ENCODE measurements at regions not wholly inside any gene's neighbourhood (a gene's known extent, or its start where the extent isn't known, plus 50 kb on each side); places are given as distances from the start of the nearest gene placed in this dataset.
A peak's percentile ranks its signal among the peaks of the same experiment; 100 is the strongest.

GRCh38 chr9:108207561-108208165 lies 648.1 kb downstream of the ACTL7B start:
- 84 to 87% methylated on average over 7 of the region's 7 CpGs for WGBS, 2 donors
- DNase-seq, result no peak
- Histone ChIP-seq H3K4me3 (no peak overlapping the region), H3K4me1 (no peaks in the 10 kb centered on the region), H3K27me3 (no peaks in the 10 kb centered on the region), H3K27ac (no peak overlapping the region), H3K36me3 (no peaks in the 10 kb centered on the region), H3K9me3 (peaks cover 0 to 21% (median 2%) of the 10 kb centered on the region in 11 donors)
- no peak for ATAC-seq
- intact Hi-C loops (cut with DNase I), result loop anchor here in 1 of 10 donors (10.0 kb wide), 1 partner anchor 57 kb away; no protein-coding TSS in a partner anchor
- TF ChIP-seq CTCF (IDR thresholded peaks at IDR 0.05), result no peak

GRCh38 chr9:108205276-108205675 lies 650.5 kb downstream of the ACTL7B start:
- Histone ChIP-seq H3K4me1 (no peaks in the 10 kb centered on the region), H3K4me3 (no peak overlapping the region), H3K27me3 (no peaks in the 10 kb centered on the region), H3K36me3 (no peaks in the 10 kb centered on the region), H3K27ac (no peak overlapping the region), H3K9me3 (peaks cover 0 to 43% (median 9%) of the 10 kb centered on the region in 11 donors)
- no peak for DNase-seq
- ATAC-seq, result no peak
- intact Hi-C loops (cut with DNase I), result loop anchor here in 1 of 10 donors (10.0 kb wide), 1 partner anchor 60 kb away; no protein-coding TSS in a partner anchor
- TF ChIP-seq CTCF (IDR thresholded peaks at IDR 0.05), result no peak

DNA sequence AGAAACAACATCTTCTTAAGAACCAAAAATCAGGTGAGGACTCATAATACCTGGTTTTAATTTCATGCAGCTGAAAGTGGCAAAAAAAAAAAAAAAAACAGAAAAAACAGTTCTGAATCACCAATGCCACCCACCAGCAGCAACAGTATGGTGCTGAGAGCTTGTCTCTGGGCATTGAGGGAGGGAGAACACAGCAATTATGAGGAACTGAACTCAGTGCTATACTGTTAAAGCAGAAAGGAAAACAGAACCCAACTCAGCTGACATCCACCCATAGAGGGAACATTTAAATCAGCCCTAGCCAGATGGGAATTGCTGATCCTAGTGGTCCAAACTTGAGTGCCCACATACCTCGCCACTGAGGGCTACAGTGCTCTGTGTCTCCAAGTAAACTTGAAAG lies 657.9 kb downstream of the ACTL7B start:
- intact Hi-C loops (cut with DNase I), result no loop called here
- no peak for TF ChIP-seq CTCF (IDR thresholded peaks at IDR 0.05)
- Histone ChIP-seq H3K4me3 (no peak overlapping the region), H3K9me3 (peaks cover 0 to 40% (median 8%) of the 10 kb centered on the region in 11 donors), H3K36me3 (no peaks in the 10 kb centered on the region), H3K27ac (no peak overlapping the region), H3K27me3 (peaks cover 0 to 3% (median 0%) of the 10 kb centered on the region in 7 donors), H3K4me1 (no peaks in the 10 kb centered on the region)
- no peak for DNase-seq
- peak in 2 of 8 donors; percentile 31 to 44 for ATAC-seq
- WGBS, 2 donors, result 87 to 91% methylated on average over 1 of the region's 1 CpG

DNA sequence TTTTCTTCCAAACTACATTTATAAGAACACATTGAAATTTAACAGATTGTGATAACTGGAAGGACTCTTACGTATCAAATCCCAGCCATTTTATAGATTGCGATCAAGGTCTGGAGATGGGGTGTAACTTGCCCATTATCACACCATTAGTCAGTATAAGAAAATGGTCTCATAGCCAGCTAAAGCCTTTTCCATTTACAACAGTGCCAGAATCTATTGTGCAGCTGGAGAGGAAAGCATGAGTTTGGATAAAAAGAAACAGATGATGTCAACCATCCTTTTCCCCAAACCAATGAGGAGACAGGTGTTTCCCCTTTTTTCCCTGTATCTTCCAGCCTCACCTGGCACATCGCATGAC lies 658.8 kb downstream of the ACTL7B start:
- peaks cover 0 to 33% (median 8%) of the 10 kb centered on the region in 11 donors for H3K9me3 ChIP-seq
- no peak for ATAC-seq
- H3K27ac ChIP-seq, result no peak overlapping the region

More for the DNA sequence above, 658.8 kb downstream of the ACTL7B start:
- no peaks in the 10 kb centered on the region for H3K4me1 ChIP-seq
- no peaks in the 10 kb centered on the region for H3K36me3 ChIP-seq
- no peak for TF ChIP-seq CTCF (IDR thresholded peaks at IDR 0.05)
- peaks cover 0 to 3% (median 0%) of the 10 kb centered on the region in 7 donors for H3K27me3 ChIP-seq
- no peak for DNase-seq
- H3K4me3 ChIP-seq, result no peak overlapping the region
- 64 to 66% methylated on average over 3 of the region's 3 CpGs for WGBS, 2 donors
- intact Hi-C loops (cut with DNase I), result no loop called here

Data from heart right ventricle (tissue), 16 donors.